ENCODE measurements at regions not wholly inside any gene's neighbourhood (a gene's known extent, or its start where the extent isn't known, plus 50 kb on each side); places are given as distances from the start of the nearest gene placed in this dataset.

GRCh38 chr5:40405996-40406740 is 273.5 kb upstream of the PTGER4 start:
- Histone ChIP-seq H4K20me1 (ENCODE audit: low read length) (no peaks in the 10 kb centered on the region), H3F3A (ENCODE audit: low read length, unreplicated experiment) (peaks cover 9% of the 10 kb centered on the region), H3K9me2 (replicated peaks; ENCODE audit: low read length) (no peaks in the 10 kb centered on the region), H3K27ac (ENCODE audit: low read length) (no peak overlapping the region), H3K4me3 (ENCODE audit: low read length) (no peak overlapping the region), H3K4me2 (ENCODE audit: low read length) (no peak overlapping the region), H3K9ac (ENCODE audit: low read length) (no peak overlapping the region), H3K4me1 (ENCODE audit: insufficient read depth, low read length) (peaks cover 44% of the 10 kb centered on the region), H2AFZ (ENCODE audit: low read length) (no peak overlapping the region), H3K9me3 (ENCODE audit: low read length) (no peaks in the 10 kb centered on the region), H3K79me2 (ENCODE audit: low read length) (no peaks in the 10 kb centered on the region), H3K36me3 (ENCODE audit: low read depth, low read length) (no peaks in the 10 kb centered on the region), H3K27me3 (ENCODE audit: low read length) (no peaks in the 10 kb centered on the region)
- ChIA-PET POLR2A (ENCODE audit: unreplicated experiment) (no interaction called here), CTCF (interaction anchor here (0.6 kb wide), 1 partner anchor 757 kb away, joined by 5 read pairs; no protein-coding TSS in a partner anchor)
- BruUV-seq (replicated peaks), result no TSS peak
- TF ChIP-seq CTCF (conservative IDR thresholded peaks at IDR 0.05; ENCODE audit: low read depth, low read length), result no peak
- no peak for TF ChIP-seq EZH2phosphoT487 (IDR thresholded peaks at IDR 0.05; ENCODE audit: borderline replicate concordance, low read length)
- no peak for TF ChIP-seq EZH2 (IDR thresholded peaks at IDR 0.05; ENCODE audit: low read length, unreplicated experiment)
- no peak for ATAC-seq
- DNase-seq, result no peak
- intact Hi-C loops (cut with micrococcal nuclease), result no loop called here

GRCh38 chr5:40405230-40405629 is 274.5 kb upstream of the PTGER4 start:
- CTCF ChIA-PET, result interaction anchor here (0.7 kb wide), 1 partner anchor 332 kb away, joined by 3 read pairs; no protein-coding TSS in a partner anchor
- Histone ChIP-seq H3K9me3 (ENCODE audit: low read length) (no peaks in the 10 kb centered on the region), H3K4me3 (ENCODE audit: low read length) (no peak overlapping the region), H4K20me1 (ENCODE audit: low read length) (no peaks in the 10 kb centered on the region), H3K4me1 (ENCODE audit: insufficient read depth, low read length) (peaks cover 40% of the 10 kb centered on the region), H3K27me3 (ENCODE audit: low read length) (no peaks in the 10 kb centered on the region), H3K9me2 (replicated peaks; ENCODE audit: low read length) (no peaks in the 10 kb centered on the region), H3K79me2 (ENCODE audit: low read length) (no peaks in the 10 kb centered on the region), H2AFZ (ENCODE audit: low read length) (no peak overlapping the region), H3K36me3 (ENCODE audit: low read depth, low read length) (no peaks in the 10 kb centered on the region), H3F3A (ENCODE audit: low read length, unreplicated experiment) (no peaks in the 10 kb centered on the region), H3K9ac (ENCODE audit: low read length) (no peak overlapping the region), H3K27ac (ENCODE audit: low read length) (no peak overlapping the region), H3K4me2 (ENCODE audit: low read length) (no peak overlapping the region)
- DNase-seq (peak; percentile 68), ATAC-seq (no peak)
- POLR2A ChIA-PET (ENCODE audit: unreplicated experiment), result no interaction called here
- TF ChIP-seq EZH2phosphoT487 (IDR thresholded peaks at IDR 0.05; ENCODE audit: borderline replicate concordance, low read length) (no peak), EZH2 (IDR thresholded peaks at IDR 0.05; ENCODE audit: low read length, unreplicated experiment) (no peak), CTCF (conservative IDR thresholded peaks at IDR 0.05; ENCODE audit: low read depth, low read length) (no peak)
- intact Hi-C loops (cut with micrococcal nuclease), result no loop called here
- no TSS peak for BruUV-seq (replicated peaks)

- H3K9ac ChIP-seq (ENCODE audit: low read length), result no peak overlapping the region
- H3K9me3 ChIP-seq (ENCODE audit: low read length), result no peaks in the 10 kb centered on the region
- ChIA-PET CTCF (no interaction called here), POLR2A (ENCODE audit: unreplicated experiment) (no interaction called here)
- peaks cover 38% of the 10 kb centered on the region for H3K4me1 ChIP-seq (ENCODE audit: insufficient read depth, low read length)
- intact Hi-C loops (cut with micrococcal nuclease), result no loop called here
- no peaks in the 10 kb centered on the region for H3K36me3 ChIP-seq (ENCODE audit: low read depth, low read length)
- no peaks in the 10 kb centered on the region for H3K79me2 ChIP-seq (ENCODE audit: low read length)
- DNase-seq, result no peak
- H3K27me3 ChIP-seq (ENCODE audit: low read length), result no peaks in the 10 kb centered on the region
- no peak overlapping the region for H3K27ac ChIP-seq (ENCODE audit: low read length)
- H3K4me3 ChIP-seq (ENCODE audit: low read length), result no peak overlapping the region
- H3K9me2 ChIP-seq (replicated peaks; ENCODE audit: low read length), result no peaks in the 10 kb centered on the region
- TF ChIP-seq CTCF (conservative IDR thresholded peaks at IDR 0.05; ENCODE audit: low read depth, low read length) (no peak), EZH2 (IDR thresholded peaks at IDR 0.05; ENCODE audit: low read length, unreplicated experiment) (no peak), EZH2phosphoT487 (IDR thresholded peaks at IDR 0.05; ENCODE audit: borderline replicate concordance, low read length) (no peak)
- no peak overlapping the region for H3K4me2 ChIP-seq (ENCODE audit: low read length)
- H4K20me1 ChIP-seq (ENCODE audit: low read length), result no peaks in the 10 kb centered on the region
- H3F3A ChIP-seq (ENCODE audit: low read length, unreplicated experiment), result no peaks in the 10 kb centered on the region
- no TSS peak for BruUV-seq (replicated peaks)
- ATAC-seq, result no peak
- H2AFZ ChIP-seq (ENCODE audit: low read length), result no peak overlapping the region
Observed at GRCh38 chr5:40404613-40405012, 275.1 kb upstream of the PTGER4 start.
